ENCODE measurements at regions not wholly inside any gene's neighbourhood (a gene's known extent, or its start where the extent isn't known, plus 50 kb on each side); places are given as distances from the start of the nearest gene placed in this dataset.

- intact Hi-C loops (cut with DNase I, micrococcal nuclease): no loop called here
- no peak for TF ChIP-seq CTCF (IDR thresholded peaks at IDR 0.05)
Observed at GRCh38 chr3:150140614-150141321, 170.1 kb upstream of the PFN2 start.

GRCh38 chr3:150138824-150139223, 168.1 kb upstream of the PFN2 start:
- Histone ChIP-seq H3K9me3 (no peaks in the 10 kb centered on the region), H3K36me3 (ENCODE audit: low read depth) (no peaks in the 10 kb centered on the region), H3K4me3 (no peak overlapping the region), H3K4me1 (ENCODE audit: low read depth) (no peaks in the 10 kb centered on the region)
- TF ChIP-seq CTCF (IDR thresholded peaks at IDR 0.05): no peak
- no peak for ATAC-seq
- no peak for DNase-seq
- intact Hi-C loops (cut with DNase I, micrococcal nuclease): no loop called here

More at GRCh38 chr3:150140614-150141321, 170.1 kb upstream of the PFN2 start:
- no peak overlapping the region for H3K4me3 ChIP-seq
- ATAC-seq: no peak
- no peak for DNase-seq
- H3K9me3 ChIP-seq: no peaks in the 10 kb centered on the region
- H3K36me3 ChIP-seq (ENCODE audit: low read depth): no peaks in the 10 kb centered on the region
- H3K4me1 ChIP-seq (ENCODE audit: low read depth): no peaks in the 10 kb centered on the region

- Histone ChIP-seq H3K4me1 (ENCODE audit: low read depth) (no peaks in the 10 kb centered on the region), H3K36me3 (ENCODE audit: low read depth) (no peaks in the 10 kb centered on the region), H3K4me3 (no peak overlapping the region), H3K9me3 (no peaks in the 10 kb centered on the region)
- DNase-seq (no peak), ATAC-seq (no peak)
- intact Hi-C loops (cut with DNase I, micrococcal nuclease): no loop called here
- TF ChIP-seq CTCF (IDR thresholded peaks at IDR 0.05): no peak
Observed at GRCh38 chr3:150136242-150136641, 165.5 kb upstream of the PFN2 start.

GRCh38 chr3:150135287-150135721, 164.6 kb upstream of the PFN2 start:
- no peak for DNase-seq
- no peak overlapping the region for H3K4me3 ChIP-seq
- no peaks in the 10 kb centered on the region for H3K36me3 ChIP-seq (ENCODE audit: low read depth)
- intact Hi-C loops (cut with DNase I, micrococcal nuclease): no loop called here
- no peaks in the 10 kb centered on the region for H3K4me1 ChIP-seq (ENCODE audit: low read depth)
- H3K9me3 ChIP-seq: no peaks in the 10 kb centered on the region
- no peak for ATAC-seq
- TF ChIP-seq CTCF (IDR thresholded peaks at IDR 0.05): no peak

- Histone ChIP-seq H3K36me3 (ENCODE audit: low read depth) (no peaks in the 10 kb centered on the region), H3K4me1 (ENCODE audit: low read depth) (no peaks in the 10 kb centered on the region), H3K9me3 (no peaks in the 10 kb centered on the region), H3K4me3 (no peak overlapping the region)
- DNase-seq (no peak), ATAC-seq (no peak)
- TF ChIP-seq CTCF (IDR thresholded peaks at IDR 0.05): no peak
- intact Hi-C loops (cut with DNase I, micrococcal nuclease): no loop called here
Observed at GRCh38 chr3:150133293-150133692, 162.6 kb upstream of the PFN2 start.
